HG03039 (cell line): ENCODE measurements at regions not wholly inside any gene's neighbourhood (a gene's known extent, or its start where the extent isn't known, plus 50 kb on each side); places are given as distances from the start of the nearest gene placed in this dataset.
"Not testable (repeated sequence)": the region's sequence is repeated elsewhere in the genome, so short reads cannot be mapped to it uniquely, and the experiment has no call there.

ENCODE experiments used
- ATAC-seq: cut with Tn5 transposase; IDR thresholded peaks from one replicate; pipeline ENCODE4 v1.9.1; 2021; ENCODE audit warnings: mild to moderate bottlenecking, moderate library complexity; ENCODE audit not compliant: unreplicated experiment

- no peak for ATAC-seq
Measured at GRCh38 chr18:60209042-60209441, 163.5 kb downstream of the MC4R start.

GRCh38 chr18:60202708-60203107 lies 169.9 kb downstream of the MC4R start:
- ATAC-seq = no peak

GRCh38 chr18:60200558-60200957 lies 172.0 kb downstream of the MC4R start:
- no peak for ATAC-seq

GRCh38 chr18:60199505-60199904 lies 173.1 kb downstream of the MC4R start:
- ATAC-seq = no peak

DNA sequence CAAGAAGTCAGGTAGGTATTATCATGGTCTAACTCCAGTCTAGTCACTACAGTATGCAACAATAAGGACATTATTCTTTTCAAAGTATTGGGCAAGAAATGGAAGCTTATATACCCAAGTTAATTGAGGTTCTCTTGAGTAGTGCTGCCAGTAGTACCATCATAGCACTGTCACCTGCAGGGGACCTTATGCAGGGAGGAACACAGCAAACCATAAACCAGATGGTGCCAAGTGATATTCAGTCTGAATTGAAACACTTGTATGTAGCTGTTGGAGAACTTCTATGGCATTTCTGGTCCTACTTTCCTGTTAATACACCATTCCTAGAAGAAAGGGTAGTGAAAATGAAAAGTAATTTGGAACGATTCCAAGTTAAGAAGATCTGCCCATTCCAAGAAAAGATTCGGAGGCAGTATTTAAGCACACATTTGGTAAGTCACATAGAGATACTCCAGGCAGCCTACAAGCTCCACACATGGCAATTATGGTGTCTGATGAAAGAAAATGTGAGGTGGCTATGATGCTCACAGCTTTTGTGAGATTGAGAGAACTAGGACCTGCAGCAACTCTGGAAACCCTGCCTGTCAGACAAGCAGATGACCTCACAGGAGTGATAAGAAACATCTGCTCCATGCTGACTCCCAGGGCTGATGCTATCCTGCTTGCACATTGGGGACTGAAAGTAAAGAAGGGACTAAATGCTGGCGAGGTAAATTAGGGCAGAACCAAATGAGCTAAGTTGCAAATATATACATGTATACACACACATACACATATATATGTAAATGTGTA lies 174.7 kb downstream of the MC4R start:
- ATAC-seq = no peak

GRCh38 chr18:60196836-60197606 lies 175.6 kb downstream of the MC4R start:
- ATAC-seq = no peak

DNA sequence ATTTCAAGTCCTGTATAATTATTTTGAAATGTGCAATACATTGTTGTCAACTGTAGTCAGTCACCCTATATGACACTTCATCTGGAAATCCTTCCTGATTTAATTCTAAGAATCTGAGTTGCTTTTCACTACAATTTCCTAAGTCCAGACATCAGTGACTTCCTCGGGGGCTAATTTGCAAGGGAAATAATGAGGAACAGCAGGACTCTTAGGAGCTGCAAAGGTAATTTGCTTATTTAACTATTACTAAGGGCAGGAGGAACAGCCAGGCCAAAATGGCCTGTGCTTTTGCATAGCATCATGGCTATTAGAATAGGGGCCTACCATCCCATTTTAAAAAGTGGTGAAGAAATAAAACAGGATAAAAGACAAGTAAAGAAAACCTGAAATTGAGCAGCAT lies 178.8 kb downstream of the MC4R start:
- no peak for ATAC-seq

- ATAC-seq = no peak
Measured at GRCh38 chr18:60191926-60192325, 180.6 kb downstream of the MC4R start.

- no peak for ATAC-seq
Measured at GRCh38 chr18:60189856-60190255, 182.7 kb downstream of the MC4R start.

DNA sequence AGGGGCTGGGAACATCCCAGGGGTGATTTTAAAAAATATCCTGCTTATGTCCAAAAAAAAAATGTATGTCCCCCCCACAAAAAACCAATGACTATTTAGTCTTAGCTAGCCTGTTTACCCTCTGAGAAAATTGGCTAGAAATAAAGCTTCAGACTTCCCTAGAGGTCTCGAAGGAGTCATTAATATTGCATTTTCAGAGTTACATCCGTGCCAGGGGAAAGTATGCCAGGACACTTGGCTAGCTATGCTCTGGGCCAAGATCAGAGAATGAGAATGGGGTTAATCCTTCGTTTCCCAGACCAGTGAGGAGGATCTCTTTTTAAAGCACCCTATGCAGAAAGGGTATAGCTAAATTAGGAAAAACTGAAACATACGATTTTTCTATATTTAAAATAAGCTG lies 183.6 kb downstream of the MC4R start:
- no peak for ATAC-seq

DNA sequence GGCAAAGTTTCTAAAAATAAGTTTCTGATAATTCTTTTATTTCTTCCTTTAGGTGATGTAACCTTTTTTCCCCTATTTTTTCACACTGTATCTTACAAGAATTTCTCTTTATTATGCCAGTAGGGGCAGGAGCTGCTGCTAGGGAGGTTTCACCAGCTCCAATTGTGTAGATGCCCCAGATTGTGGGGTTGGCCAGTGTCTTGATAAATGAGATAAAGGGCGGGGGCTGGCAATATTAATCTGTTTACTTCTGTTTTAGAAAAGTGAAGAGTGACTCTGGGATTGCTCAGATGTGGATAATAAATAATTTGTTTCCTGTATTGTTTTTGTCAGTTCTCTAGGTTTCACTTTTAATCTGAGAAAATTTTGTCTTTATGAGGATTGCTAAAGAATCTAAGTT lies 190.4 kb downstream of the MC4R start:
- ATAC-seq = no peak

DNA sequence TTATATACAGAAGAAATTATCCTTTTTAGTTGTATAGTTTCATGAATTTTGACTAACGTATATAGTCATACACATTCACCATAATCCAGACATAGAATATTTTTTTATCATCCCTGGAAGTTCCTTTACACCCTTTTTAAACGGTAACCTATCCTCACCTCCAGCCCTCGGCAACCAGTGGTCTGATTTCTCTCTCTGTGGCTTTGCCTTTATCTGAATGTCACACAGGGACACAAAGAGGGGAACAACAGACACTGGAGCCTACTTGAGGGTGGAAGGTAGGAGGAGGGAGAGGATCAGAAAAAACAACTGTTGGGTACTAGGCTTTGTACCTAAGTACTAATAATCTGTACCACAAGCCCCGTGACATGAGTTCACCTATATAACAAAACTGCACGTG lies 191.9 kb downstream of the MC4R start:
- no peak for ATAC-seq

GRCh38 chr18:60178224-60178623 lies 194.4 kb downstream of the MC4R start:
- not testable (repeated sequence) for ATAC-seq

DNA sequence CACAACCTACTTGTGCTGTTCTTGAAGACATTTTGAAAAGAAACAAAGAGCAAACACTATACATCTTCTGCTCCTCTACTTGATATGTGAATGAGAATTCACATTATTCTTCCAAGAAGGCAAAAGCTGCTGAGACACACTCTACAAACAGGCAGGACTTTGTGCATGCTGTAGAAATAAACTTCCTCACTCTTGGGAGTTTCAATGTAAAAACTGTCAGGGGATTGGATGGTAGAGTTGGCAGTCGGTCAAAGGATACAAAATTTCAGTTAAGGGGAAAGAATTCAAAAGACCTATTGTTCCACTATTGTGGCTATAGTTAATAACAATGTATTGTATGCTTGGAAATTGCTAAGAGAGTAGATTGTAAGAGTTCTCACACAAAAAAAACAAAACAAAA lies 196.3 kb downstream of the MC4R start:
- no peak for ATAC-seq

GRCh38 chr18:60174832-60175231 lies 197.7 kb downstream of the MC4R start:
- ATAC-seq = no peak

DNA sequence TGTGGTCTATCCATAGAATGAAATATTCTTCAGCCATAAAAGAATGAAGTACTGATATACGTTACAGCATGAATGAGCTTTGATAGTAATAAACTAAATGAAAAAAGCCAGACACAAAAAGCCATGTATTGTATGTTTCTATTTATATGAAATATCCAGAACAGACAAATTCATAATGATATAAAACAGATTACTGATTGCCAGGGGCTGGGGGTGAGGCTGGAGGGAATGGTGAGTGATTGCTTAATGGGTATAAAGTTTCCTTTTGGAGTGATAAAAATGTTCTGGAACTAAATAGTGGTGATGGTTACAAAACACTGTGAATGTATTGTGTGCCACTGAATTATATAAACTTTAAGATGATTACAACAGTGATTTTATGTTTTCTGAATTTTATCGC lies 200.5 kb downstream of the MC4R start:
- ATAC-seq = no peak

- no peak for ATAC-seq
Measured at GRCh38 chr18:60163622-60164021, 209.0 kb downstream of the MC4R start.

GRCh38 chr18:60162388-60162787 lies 210.2 kb downstream of the MC4R start:
- ATAC-seq = no peak

- ATAC-seq = no peak
Measured at GRCh38 chr18:60157810-60158209, 214.8 kb downstream of the MC4R start.

GRCh38 chr18:60153376-60153775 lies 219.2 kb downstream of the MC4R start:
- no peak for ATAC-seq

- no peak for ATAC-seq
Measured at GRCh38 chr18:60149316-60149715, 223.3 kb downstream of the MC4R start.

DNA sequence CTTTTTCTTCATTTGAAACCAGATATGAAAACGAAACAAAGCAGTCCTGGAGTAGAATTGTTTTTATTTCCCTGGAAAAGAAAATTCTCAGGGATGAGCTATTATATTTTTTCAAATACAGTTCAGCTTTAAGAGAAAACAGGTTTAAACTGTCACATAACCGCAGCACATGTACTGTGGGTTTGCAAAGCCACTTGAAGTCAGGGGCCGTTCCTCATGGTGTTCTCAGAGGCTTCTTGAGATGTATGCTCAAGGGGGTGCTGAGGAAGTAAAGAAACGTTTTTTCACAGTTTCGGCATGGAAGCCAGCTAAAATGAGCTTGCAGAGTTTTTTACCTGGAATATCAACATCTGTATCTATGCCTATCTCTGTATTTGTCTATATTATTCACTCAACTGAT lies 225.3 kb downstream of the MC4R start:
- no peak for ATAC-seq
